Central memory CD8-positive, alpha-beta T cell (primary cell): ENCODE measurements at regions not wholly inside any gene's neighbourhood (a gene's known extent, or its start where the extent isn't known, plus 50 kb on each side); places are given as distances from the start of the nearest gene placed in this dataset.

ENCODE experiments used
- ATAC-seq: fragments of 150-1000 bp; cut with Tn5 transposase; replicated peaks from 2 replicates; pipeline ENCODE4 v1.10.0; 2022; ENCODE audit warnings: mild to moderate bottlenecking, moderate FRiP score, moderate number of reproducible peaks; ENCODE audit not compliant: poor library complexity, severe bottlenecking; ENCODE audit errors: extremely low read depth
- DNase-seq, 2 donors: peaks; one replicate each; pipeline ENCODE4 v3.0.0; 2021; ENCODE audit warnings: low spot score in 2 of 2
- H3K27ac Mint-ChIP-seq: one replicate; pipeline ENCODE4 v1.8.0; 2022; ENCODE audit warnings: low read depth, mild to moderate bottlenecking, moderate library complexity, mixed read lengths
- H3K27me3 Mint-ChIP-seq: one replicate; pipeline ENCODE4 v1.8.0; 2022; ENCODE audit warnings: mixed read lengths
- H3K36me3 Mint-ChIP-seq: one replicate; pipeline ENCODE4 v1.8.0; 2022; ENCODE audit warnings: mild to moderate bottlenecking, moderate library complexity, mixed read lengths; ENCODE audit not compliant: insufficient read depth
- H3K4me1 Mint-ChIP-seq: one replicate; pipeline ENCODE4 v1.8.0; 2022; ENCODE audit warnings: mixed read lengths
- H3K4me3 Mint-ChIP-seq: one replicate; pipeline ENCODE4 v1.8.0; 2022; ENCODE audit warnings: mild to moderate bottlenecking, moderate library complexity, mixed read lengths
- H3K9me3 Mint-ChIP-seq: one replicate; pipeline ENCODE4 v1.8.0; 2022; ENCODE audit warnings: mixed read lengths

DNA sequence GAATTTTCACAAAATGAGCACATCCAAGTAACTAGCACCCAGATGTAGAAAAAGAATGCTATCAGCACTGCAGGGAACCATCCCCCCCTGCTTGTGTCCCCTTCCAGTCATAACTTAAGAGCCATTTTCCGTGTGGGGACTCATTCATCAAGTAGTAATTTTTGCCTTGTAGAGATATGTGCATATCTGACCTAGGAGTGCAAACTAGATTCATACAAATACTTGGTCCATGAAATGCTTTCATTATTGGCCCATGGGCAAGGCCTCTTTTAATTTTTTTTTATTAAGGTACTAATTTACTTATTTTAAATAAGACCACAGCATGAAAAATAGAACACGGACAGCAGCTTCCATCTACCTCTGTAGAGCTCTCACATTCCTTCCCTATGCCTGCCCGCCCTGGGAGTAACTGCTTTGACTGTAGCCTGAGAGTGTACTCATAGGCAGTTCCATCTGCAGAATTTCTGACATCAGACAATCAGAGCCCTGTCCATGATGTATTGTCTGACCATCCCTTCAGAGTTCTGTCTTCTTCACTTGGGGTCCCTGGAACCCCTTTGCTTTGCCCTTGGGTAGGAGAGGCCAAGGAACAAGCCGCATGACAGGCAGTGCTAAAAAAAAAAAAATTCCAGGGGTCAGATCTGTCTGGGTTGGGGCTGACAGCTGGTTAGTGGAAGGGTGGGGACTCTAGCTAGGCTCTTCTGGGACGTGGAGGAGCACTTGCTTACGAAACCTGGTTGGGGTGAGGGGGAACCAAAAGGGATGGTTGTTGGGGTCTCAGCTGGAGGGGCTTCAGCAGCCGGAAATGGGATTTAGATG, 131.7 kb downstream of the C12orf75 start:
- Mint-ChIP-seq H3K27me3 (no peaks in the 10 kb centered on the region), H3K27ac (no peak overlapping the region), H3K9me3 (no peaks in the 10 kb centered on the region), H3K4me3 (no peak overlapping the region), H3K4me1 (no peaks in the 10 kb centered on the region), H3K36me3 (no peaks in the 10 kb centered on the region)
- ATAC-seq, result no peak
- no peak for DNase-seq

GRCh38 chr12:105462831-105463230, 132.3 kb downstream of the C12orf75 start:
- no peaks in the 10 kb centered on the region for H3K27me3 Mint-ChIP-seq
- DNase-seq (no peak), ATAC-seq (no peak)
- no peak overlapping the region for H3K4me3 Mint-ChIP-seq
- no peaks in the 10 kb centered on the region for H3K4me1 Mint-ChIP-seq
- H3K9me3 Mint-ChIP-seq, result no peaks in the 10 kb centered on the region
- no peaks in the 10 kb centered on the region for H3K36me3 Mint-ChIP-seq
- no peak overlapping the region for H3K27ac Mint-ChIP-seq

DNA sequence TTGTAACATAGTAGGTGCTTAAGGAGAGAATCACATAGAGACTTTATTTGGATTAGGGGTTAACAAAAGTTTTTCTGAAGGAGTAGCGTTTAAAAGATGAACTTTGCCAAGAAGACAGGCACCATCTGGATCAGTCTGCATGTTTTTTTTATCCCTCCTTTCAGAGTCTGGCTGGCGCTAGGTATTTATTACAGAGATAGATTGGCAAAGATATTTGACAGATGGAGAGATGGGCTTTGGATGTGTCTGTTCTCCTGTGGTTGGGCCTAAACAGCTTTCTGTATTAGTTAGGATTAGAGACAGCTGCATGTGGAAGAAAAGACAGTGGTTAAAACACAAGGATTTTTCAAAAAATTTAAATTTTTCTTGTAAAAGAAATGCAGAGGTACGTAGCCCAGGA, 133.9 kb downstream of the C12orf75 start:
- Mint-ChIP-seq H3K4me1 (no peaks in the 10 kb centered on the region), H3K9me3 (no peaks in the 10 kb centered on the region), H3K27me3 (no peaks in the 10 kb centered on the region), H3K36me3 (no peaks in the 10 kb centered on the region), H3K27ac (no peak overlapping the region), H3K4me3 (no peak overlapping the region)
- DNase-seq (no peak), ATAC-seq (no peak)

DNA sequence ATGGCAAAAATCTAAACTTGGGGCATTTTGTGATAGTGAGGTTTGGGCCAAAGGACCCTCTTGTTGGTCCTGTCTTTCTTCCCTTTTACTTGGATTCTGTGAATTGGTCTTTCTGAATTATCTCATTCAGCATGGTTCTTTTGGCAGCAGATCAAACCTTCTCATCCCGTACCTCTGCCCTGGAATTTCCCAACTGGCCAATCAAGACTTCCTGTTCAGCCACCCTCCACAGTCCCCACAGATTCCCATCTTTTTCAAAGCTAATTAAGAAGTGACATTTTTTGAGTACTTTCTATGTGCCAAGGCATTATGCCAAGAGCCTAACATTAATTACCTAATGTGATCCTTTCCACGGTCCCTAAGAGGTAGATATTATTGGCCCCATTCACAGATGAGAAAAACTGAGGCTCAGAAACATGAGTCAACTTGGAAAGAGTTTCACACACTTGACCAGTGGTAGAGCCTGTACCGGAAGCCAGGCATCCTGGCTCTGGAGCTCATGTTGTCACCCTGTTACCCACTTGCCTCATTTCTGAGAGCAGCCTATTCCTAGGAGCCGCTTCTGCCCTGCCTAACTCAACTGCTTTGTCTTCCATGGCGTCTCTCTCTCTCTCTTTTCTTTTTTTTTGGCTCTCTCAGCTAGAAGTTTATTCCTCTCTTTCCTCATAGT, 135.9 kb downstream of the C12orf75 start:
- no peak for ATAC-seq
- Mint-ChIP-seq H3K9me3 (no peaks in the 10 kb centered on the region), H3K27me3 (no peaks in the 10 kb centered on the region), H3K27ac (no peak overlapping the region), H3K4me1 (no peaks in the 10 kb centered on the region), H3K36me3 (no peaks in the 10 kb centered on the region), H3K4me3 (no peak overlapping the region)
- no peak for DNase-seq

- Mint-ChIP-seq H3K27ac (no peak overlapping the region), H3K9me3 (no peaks in the 10 kb centered on the region), H3K36me3 (no peaks in the 10 kb centered on the region), H3K4me1 (no peaks in the 10 kb centered on the region), H3K27me3 (no peaks in the 10 kb centered on the region), H3K4me3 (no peak overlapping the region)
- DNase-seq (no peak), ATAC-seq (no peak)
Observed at GRCh38 chr12:105466901-105467598, 136.6 kb downstream of the C12orf75 start.

DNA sequence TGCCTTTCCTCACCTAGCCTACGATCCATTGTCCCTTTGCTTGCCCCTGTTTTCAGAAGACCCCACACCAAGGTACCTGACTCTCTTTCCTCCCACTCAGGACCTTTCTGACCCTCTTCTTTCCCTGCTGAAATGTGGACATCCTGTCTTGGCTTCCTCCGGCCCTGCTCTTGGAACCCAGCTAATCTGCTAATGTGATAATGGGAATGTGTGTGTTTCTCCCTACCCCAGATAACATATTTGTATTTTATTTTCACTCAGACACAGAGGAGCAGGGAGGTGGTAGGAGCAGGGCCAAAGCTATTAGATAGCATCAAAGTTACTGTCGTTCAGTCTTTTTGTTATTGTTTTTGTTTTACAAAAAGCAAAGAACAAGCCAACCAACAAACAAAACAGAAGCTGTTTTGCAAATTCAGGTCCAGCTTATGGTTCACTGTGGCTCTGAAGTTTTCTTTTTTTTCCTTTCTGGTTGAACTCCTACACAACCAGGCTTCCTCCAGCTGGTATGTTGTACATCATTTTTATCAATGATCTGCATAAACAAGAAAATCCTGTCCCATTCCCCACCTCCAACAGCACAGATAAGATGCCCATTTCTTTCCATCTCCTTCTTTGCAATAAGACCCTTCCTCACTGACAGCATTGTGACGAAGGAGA, 137.3 kb downstream of the C12orf75 start:
- no peak for DNase-seq
- no peak for ATAC-seq
- H3K27ac Mint-ChIP-seq, result no peak overlapping the region
- H3K27me3 Mint-ChIP-seq, result no peaks in the 10 kb centered on the region
- H3K4me3 Mint-ChIP-seq, result no peak overlapping the region
- H3K36me3 Mint-ChIP-seq, result no peaks in the 10 kb centered on the region
- no peaks in the 10 kb centered on the region for H3K9me3 Mint-ChIP-seq
- no peaks in the 10 kb centered on the region for H3K4me1 Mint-ChIP-seq

DNA sequence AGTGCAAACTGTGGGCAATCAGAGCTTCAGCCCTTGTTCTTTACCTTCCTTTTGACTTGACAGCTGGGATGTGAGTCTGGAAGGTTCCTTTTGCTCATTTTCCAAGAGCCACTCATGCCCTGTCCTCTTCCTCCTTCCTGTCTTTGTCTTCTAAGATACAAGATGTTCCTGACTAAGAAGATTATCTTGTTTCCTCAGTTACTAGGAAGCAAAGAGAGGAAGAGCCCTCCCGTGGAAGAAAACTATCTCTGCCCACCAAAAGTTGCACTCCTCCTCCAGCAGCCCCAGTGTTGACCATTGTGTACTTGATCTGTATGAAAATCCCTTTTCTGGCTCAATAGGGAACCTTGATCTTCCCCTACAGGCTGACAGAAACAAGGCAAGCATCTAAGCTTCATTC, 138.0 kb downstream of the C12orf75 start:
- Mint-ChIP-seq H3K36me3 (no peaks in the 10 kb centered on the region), H3K9me3 (no peaks in the 10 kb centered on the region), H3K27me3 (no peaks in the 10 kb centered on the region), H3K4me1 (no peaks in the 10 kb centered on the region), H3K27ac (no peak overlapping the region), H3K4me3 (no peak overlapping the region)
- DNase-seq (no peak), ATAC-seq (no peak)

- ATAC-seq, result no peak
- Mint-ChIP-seq H3K27me3 (peaks cover 6% of the 10 kb centered on the region), H3K4me3 (no peak overlapping the region), H3K9me3 (no peaks in the 10 kb centered on the region), H3K27ac (no peak overlapping the region), H3K4me1 (no peaks in the 10 kb centered on the region), H3K36me3 (no peaks in the 10 kb centered on the region)
- no peak for DNase-seq
Observed at GRCh38 chr12:105469211-105469610, 138.7 kb downstream of the C12orf75 start.

GRCh38 chr12:105469701-105470100, 139.2 kb downstream of the C12orf75 start:
- no peak for DNase-seq
- no peak for ATAC-seq
- Mint-ChIP-seq H3K4me1 (no peaks in the 10 kb centered on the region), H3K27me3 (peaks cover 11% of the 10 kb centered on the region), H3K9me3 (no peaks in the 10 kb centered on the region), H3K4me3 (no peak overlapping the region), H3K36me3 (no peaks in the 10 kb centered on the region), H3K27ac (no peak overlapping the region)

DNA sequence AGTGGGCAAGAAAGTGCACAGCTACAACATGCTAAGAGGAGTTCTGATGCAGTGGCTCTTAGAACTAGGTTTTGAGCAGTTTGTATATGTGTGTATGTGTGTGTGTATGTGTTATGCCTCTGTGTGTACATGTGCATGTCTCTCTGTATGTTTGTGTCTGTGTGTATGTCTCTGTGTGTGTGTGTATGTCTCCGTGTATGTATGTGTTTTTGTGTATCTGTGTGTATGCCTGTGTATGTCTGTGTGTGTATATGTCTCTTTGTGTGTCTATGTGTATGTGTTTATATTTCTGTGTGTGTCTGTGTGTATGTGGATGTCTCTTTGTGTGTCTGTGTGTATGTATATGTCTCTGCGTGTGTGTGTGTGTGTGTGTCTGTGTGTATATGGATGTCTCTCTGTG, 139.6 kb downstream of the C12orf75 start:
- Mint-ChIP-seq H3K36me3 (no peaks in the 10 kb centered on the region), H3K27me3 (peaks cover 11% of the 10 kb centered on the region), H3K27ac (no peak overlapping the region), H3K9me3 (no peaks in the 10 kb centered on the region), H3K4me3 (no peak overlapping the region), H3K4me1 (no peaks in the 10 kb centered on the region)
- no peak for DNase-seq
- ATAC-seq, result no peak

GRCh38 chr12:105470601-105471000, 140.1 kb downstream of the C12orf75 start:
- no peak overlapping the region for H3K4me3 Mint-ChIP-seq
- DNase-seq (no peak), ATAC-seq (no peak)
- no peaks in the 10 kb centered on the region for H3K36me3 Mint-ChIP-seq
- H3K27ac Mint-ChIP-seq, result no peak overlapping the region
- peaks cover 11% of the 10 kb centered on the region for H3K27me3 Mint-ChIP-seq
- H3K4me1 Mint-ChIP-seq, result no peaks in the 10 kb centered on the region
- no peaks in the 10 kb centered on the region for H3K9me3 Mint-ChIP-seq

- no peak for DNase-seq
- H3K36me3 Mint-ChIP-seq, result no peaks in the 10 kb centered on the region
Observed at GRCh38 chr12:105474672-105475071, 144.2 kb downstream of the C12orf75 start.

More at GRCh38 chr12:105474672-105475071, 144.2 kb downstream of the C12orf75 start:
- no peak overlapping the region for H3K27ac Mint-ChIP-seq
- peaks cover 11% of the 10 kb centered on the region for H3K27me3 Mint-ChIP-seq
- H3K4me3 Mint-ChIP-seq, result no peak overlapping the region
- no peaks in the 10 kb centered on the region for H3K4me1 Mint-ChIP-seq
- H3K9me3 Mint-ChIP-seq, result no peaks in the 10 kb centered on the region
- no peak for ATAC-seq
